ENCODE measurements at regions not wholly inside any gene's neighbourhood (a gene's known extent, or its start where the extent isn't known, plus 50 kb on each side); places are given as distances from the start of the nearest gene placed in this dataset.
"Not testable (repeated sequence)": the region's sequence is repeated elsewhere in the genome, so short reads cannot be mapped to it uniquely, and the experiment has no call there.

- Histone ChIP-seq H3K4me3 (ENCODE audit: low read length) (no peak overlapping the region), H3K4me1 (ENCODE audit: insufficient read depth, low read length) (peaks cover 11% of the 10 kb centered on the region), H2AFZ (ENCODE audit: low read depth, low read length) (no peak overlapping the region), H3K36me3 (ENCODE audit: insufficient read depth, low read length) (no peaks in the 10 kb centered on the region), H3K27me3 (ENCODE audit: insufficient read depth, low read length) (no peaks in the 10 kb centered on the region), H3K9me3 (ENCODE audit: low read length) (no peaks in the 10 kb centered on the region)
These were observed 166.6 kb upstream of the ATP2B1 start for GRCh38 chr12:89875225-89875624.

DNA sequence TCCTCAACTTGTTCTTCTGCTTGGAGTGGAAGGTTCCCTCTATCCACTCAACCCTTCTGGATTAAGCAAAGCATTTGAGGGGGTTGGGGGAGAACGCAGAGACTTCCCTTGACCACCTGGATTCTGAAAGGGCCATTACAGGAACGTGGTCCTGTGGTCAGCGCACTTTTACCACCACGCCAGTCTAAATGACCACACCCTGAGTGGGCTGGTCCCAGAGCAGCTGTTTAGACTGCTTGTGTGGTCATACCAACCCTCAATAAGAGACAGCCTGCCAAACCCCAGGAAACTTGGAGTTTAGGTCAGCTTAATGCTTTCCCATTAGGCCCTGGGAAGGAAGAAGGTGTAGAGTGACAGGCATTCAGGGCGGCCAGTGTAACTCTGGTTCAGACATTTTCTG is 165.5 kb upstream of the ATP2B1 start:
- Histone ChIP-seq H3K27me3 (ENCODE audit: insufficient read depth, low read length) (no peaks in the 10 kb centered on the region), H3K9me3 (ENCODE audit: low read length) (no peaks in the 10 kb centered on the region), H3K4me1 (ENCODE audit: insufficient read depth, low read length) (peaks cover 11% of the 10 kb centered on the region), H3K36me3 (ENCODE audit: insufficient read depth, low read length) (no peaks in the 10 kb centered on the region), H2AFZ (ENCODE audit: low read depth, low read length) (no peak overlapping the region), H3K4me3 (ENCODE audit: low read length) (no peak overlapping the region)

DNA sequence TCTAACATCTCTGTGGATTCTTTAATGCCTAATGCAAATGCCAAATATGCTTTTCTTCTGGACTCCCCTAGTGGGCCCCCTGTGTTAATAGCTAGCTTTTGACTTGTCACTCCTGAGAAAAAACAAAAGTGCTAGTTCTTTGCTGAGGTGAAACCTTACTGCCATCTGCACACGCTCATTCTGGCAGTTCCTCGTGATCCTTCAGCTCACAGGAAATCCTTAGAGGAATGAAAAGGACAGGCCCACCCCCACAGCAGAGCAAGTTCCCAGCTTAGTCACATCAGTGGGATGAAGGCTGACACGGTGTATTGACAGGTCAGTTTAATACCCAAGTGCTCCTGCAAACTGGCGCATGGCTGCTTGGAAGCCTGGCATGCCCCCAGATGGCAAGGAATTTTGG is 165.1 kb upstream of the ATP2B1 start:
- peaks cover 11% of the 10 kb centered on the region for H3K4me1 ChIP-seq (ENCODE audit: insufficient read depth, low read length)
- no peak overlapping the region for H3K4me3 ChIP-seq (ENCODE audit: low read length)
- no peaks in the 10 kb centered on the region for H3K27me3 ChIP-seq (ENCODE audit: insufficient read depth, low read length)
- H3K36me3 ChIP-seq (ENCODE audit: insufficient read depth, low read length), result no peaks in the 10 kb centered on the region
- H2AFZ ChIP-seq (ENCODE audit: low read depth, low read length), result no peak overlapping the region
- no peaks in the 10 kb centered on the region for H3K9me3 ChIP-seq (ENCODE audit: low read length)

DNA sequence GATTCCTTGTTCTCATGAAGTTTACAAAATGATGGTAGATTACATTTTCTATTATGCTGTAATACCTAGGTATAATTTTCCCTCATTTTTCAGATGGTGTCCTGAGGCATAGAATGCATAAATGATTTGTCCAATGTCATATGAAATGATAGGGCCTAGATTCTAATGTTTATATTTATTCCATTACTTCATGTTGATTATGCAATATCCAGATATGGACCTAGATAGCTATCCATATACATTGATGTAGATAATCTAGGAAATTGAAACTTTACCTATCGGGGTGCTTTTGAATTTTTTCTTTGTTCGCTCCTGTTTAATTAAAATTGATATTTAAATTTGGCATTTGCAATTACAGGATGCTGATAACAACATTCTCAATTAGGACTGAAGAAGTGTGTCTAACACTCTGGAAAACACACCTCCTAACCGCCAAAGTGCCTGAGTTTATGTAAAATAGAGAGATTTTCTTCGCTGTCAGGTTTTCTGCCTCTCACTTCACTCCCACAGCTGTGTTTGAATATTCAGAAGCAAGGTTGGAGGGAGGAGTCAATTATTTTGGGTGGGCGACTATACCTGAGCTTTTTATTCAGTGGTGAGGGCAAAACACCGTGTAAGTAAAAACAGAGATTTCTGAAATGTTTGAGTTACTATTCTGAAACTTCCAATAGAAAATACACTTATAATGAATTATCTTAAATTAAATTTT is 164.4 kb upstream of the ATP2B1 start:
- no peaks in the 10 kb centered on the region for H3K27me3 ChIP-seq (ENCODE audit: insufficient read depth, low read length)
- H3K9me3 ChIP-seq (ENCODE audit: low read length), result no peaks in the 10 kb centered on the region
- peaks cover 11% of the 10 kb centered on the region for H3K4me1 ChIP-seq (ENCODE audit: insufficient read depth, low read length)
- no peak overlapping the region for H3K4me3 ChIP-seq (ENCODE audit: low read length)
- H3K36me3 ChIP-seq (ENCODE audit: insufficient read depth, low read length), result no peaks in the 10 kb centered on the region
- no peak overlapping the region for H2AFZ ChIP-seq (ENCODE audit: low read depth, low read length)

GRCh38 chr12:89870413-89871184 is 162.0 kb upstream of the ATP2B1 start:
- Histone ChIP-seq H2AFZ (ENCODE audit: low read depth, low read length) (no peak overlapping the region), H3K27me3 (ENCODE audit: insufficient read depth, low read length) (no peaks in the 10 kb centered on the region), H3K4me1 (ENCODE audit: insufficient read depth, low read length) (peaks cover 11% of the 10 kb centered on the region), H3K36me3 (ENCODE audit: insufficient read depth, low read length) (no peaks in the 10 kb centered on the region), H3K4me3 (ENCODE audit: low read length) (no peak overlapping the region), H3K9me3 (ENCODE audit: low read length) (no peaks in the 10 kb centered on the region)

- not testable (repeated sequence) for H3K9me3 ChIP-seq (ENCODE audit: low read length); H3K4me3 ChIP-seq (ENCODE audit: low read length); H3K27me3 ChIP-seq (ENCODE audit: insufficient read depth, low read length); H3K4me1 ChIP-seq (ENCODE audit: insufficient read depth, low read length); H3K36me3 ChIP-seq (ENCODE audit: insufficient read depth, low read length); H2AFZ ChIP-seq (ENCODE audit: low read depth, low read length)
These were observed 159.0 kb upstream of the ATP2B1 start for GRCh38 chr12:89867611-89868010.

- H3K4me1 ChIP-seq (ENCODE audit: insufficient read depth, low read length), result peaks cover 4% of the 10 kb centered on the region
- no peaks in the 10 kb centered on the region for H3K9me3 ChIP-seq (ENCODE audit: low read length)
- H3K4me3 ChIP-seq (ENCODE audit: low read length), result no peak overlapping the region
- H3K27me3 ChIP-seq (ENCODE audit: insufficient read depth, low read length), result no peaks in the 10 kb centered on the region
- H2AFZ ChIP-seq (ENCODE audit: low read depth, low read length), result no peak overlapping the region
- no peaks in the 10 kb centered on the region for H3K36me3 ChIP-seq (ENCODE audit: insufficient read depth, low read length)
These were observed 155.8 kb upstream of the ATP2B1 start for GRCh38 chr12:89864411-89864810.

- Histone ChIP-seq H3K27me3 (ENCODE audit: insufficient read depth, low read length) (no peaks in the 10 kb centered on the region), H3K36me3 (ENCODE audit: insufficient read depth, low read length) (no peaks in the 10 kb centered on the region), H3K4me3 (ENCODE audit: low read length) (no peak overlapping the region), H2AFZ (ENCODE audit: low read depth, low read length) (no peak overlapping the region), H3K9me3 (ENCODE audit: low read length) (no peaks in the 10 kb centered on the region), H3K4me1 (ENCODE audit: insufficient read depth, low read length) (peaks cover 4% of the 10 kb centered on the region)
These were observed 155.3 kb upstream of the ATP2B1 start for GRCh38 chr12:89863968-89864367.

DNA sequence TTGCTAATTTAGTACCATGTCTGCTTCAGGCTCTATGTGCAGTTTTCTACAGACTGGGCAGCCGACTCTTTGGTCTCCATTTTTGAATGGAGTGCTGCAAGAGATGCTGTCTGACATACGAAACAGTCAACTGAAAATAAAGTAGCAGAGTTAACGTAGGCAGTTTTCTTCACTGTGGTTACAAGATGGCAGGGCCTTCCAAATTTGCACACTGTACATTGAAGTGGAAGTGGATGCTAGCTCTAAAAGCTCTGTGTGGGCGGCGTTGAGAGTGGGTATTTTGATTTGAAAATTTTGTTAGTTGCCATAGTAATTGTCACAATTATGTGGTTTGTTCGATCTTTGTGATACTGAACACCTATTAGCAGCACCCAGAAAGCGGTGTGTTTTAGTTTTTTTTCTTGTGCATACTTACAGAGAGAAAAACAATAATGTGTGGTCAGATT is 154.9 kb upstream of the ATP2B1 start:
- Histone ChIP-seq H3K27me3 (ENCODE audit: insufficient read depth, low read length) (no peaks in the 10 kb centered on the region), H3K4me3 (ENCODE audit: low read length) (no peak overlapping the region), H3K9me3 (ENCODE audit: low read length) (no peaks in the 10 kb centered on the region), H3K36me3 (ENCODE audit: insufficient read depth, low read length) (no peaks in the 10 kb centered on the region), H2AFZ (ENCODE audit: low read depth, low read length) (no peak overlapping the region), H3K4me1 (ENCODE audit: insufficient read depth, low read length) (peaks cover 4% of the 10 kb centered on the region)

GRCh38 chr12:89862511-89863445 is 154.1 kb upstream of the ATP2B1 start:
- Histone ChIP-seq H3K4me1 (ENCODE audit: insufficient read depth, low read length) (peaks cover 4% of the 10 kb centered on the region), H3K4me3 (ENCODE audit: low read length) (no peak overlapping the region), H3K9me3 (ENCODE audit: low read length) (no peaks in the 10 kb centered on the region), H3K36me3 (ENCODE audit: insufficient read depth, low read length) (no peaks in the 10 kb centered on the region), H3K27me3 (ENCODE audit: insufficient read depth, low read length) (no peaks in the 10 kb centered on the region), H2AFZ (ENCODE audit: low read depth, low read length) (no peak overlapping the region)

- H3K4me3 ChIP-seq (ENCODE audit: low read length), result no peak overlapping the region
- H3K4me1 ChIP-seq (ENCODE audit: insufficient read depth, low read length), result peaks cover 4% of the 10 kb centered on the region
- no peaks in the 10 kb centered on the region for H3K9me3 ChIP-seq (ENCODE audit: low read length)
- H2AFZ ChIP-seq (ENCODE audit: low read depth, low read length), result no peak overlapping the region
- H3K36me3 ChIP-seq (ENCODE audit: insufficient read depth, low read length), result no peaks in the 10 kb centered on the region
- H3K27me3 ChIP-seq (ENCODE audit: insufficient read depth, low read length), result no peaks in the 10 kb centered on the region
These were observed 152.4 kb upstream of the ATP2B1 start for GRCh38 chr12:89861086-89861485.

DNA sequence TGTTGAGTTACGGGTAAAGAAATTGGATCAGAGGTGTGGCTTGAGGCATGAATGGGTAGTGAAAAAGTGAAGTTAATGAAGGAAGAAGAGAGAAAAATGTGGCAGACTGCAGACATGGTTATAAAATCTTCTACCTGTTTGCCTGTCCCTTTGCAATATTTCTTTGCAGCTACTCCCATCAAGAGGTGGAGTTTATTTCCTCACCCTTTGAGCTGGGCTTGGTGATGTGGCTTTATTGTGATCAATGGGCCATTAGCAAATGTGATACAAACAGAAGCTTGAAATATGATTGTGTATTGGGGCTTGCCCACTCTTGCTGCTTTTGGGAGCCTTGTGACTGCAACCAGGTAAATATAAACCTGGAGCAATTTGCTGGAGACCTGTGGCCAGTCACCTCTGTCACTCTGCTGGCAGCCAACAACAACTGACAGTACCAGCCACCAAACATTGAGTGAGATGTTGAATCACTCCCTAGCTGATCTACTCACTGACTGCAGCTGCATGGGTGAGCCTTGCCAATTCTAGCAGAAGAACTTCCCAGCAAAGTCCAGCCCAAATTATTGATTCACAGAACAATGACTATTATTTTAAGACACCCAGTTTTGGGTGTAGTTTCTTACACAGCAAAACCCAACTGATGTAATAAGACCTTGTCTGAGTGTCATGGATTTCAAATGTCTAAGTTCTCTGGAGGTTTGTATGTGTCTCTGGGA is 151.0 kb upstream of the ATP2B1 start:
- Histone ChIP-seq H3K9me3 (ENCODE audit: low read length) (no peaks in the 10 kb centered on the region), H2AFZ (ENCODE audit: low read depth, low read length) (no peak overlapping the region), H3K36me3 (ENCODE audit: insufficient read depth, low read length) (no peaks in the 10 kb centered on the region), H3K27me3 (ENCODE audit: insufficient read depth, low read length) (no peaks in the 10 kb centered on the region), H3K4me3 (ENCODE audit: low read length) (no peak overlapping the region), H3K4me1 (ENCODE audit: insufficient read depth, low read length) (peaks cover 4% of the 10 kb centered on the region)

Data from neuron (in vitro differentiated cells).